ENCODE measurements at regions not wholly inside any gene's neighbourhood (a gene's known extent, or its start where the extent isn't known, plus 50 kb on each side); places are given as distances from the start of the nearest gene placed in this dataset.
A peak's percentile ranks its signal among the peaks of the same experiment; 100 is the strongest.
"Not testable (repeated sequence)": the region's sequence is repeated elsewhere in the genome, so short reads cannot be mapped to it uniquely, and the experiment has no call there.

- no peak overlapping the region for H3K9ac ChIP-seq (replicated peaks; ENCODE audit: extremely low read depth, insufficient read depth, low read length)
- no peaks in the 10 kb centered on the region for H3K4me1 ChIP-seq (ENCODE audit: control insufficient read depth, extremely low read depth, insufficient read depth, low read length)
- FAIRE-seq (peak; percentile 97), DNase-seq (ENCODE audit: low read depth, low spot score) (peak; percentile 2)
- no peak for TF ChIP-seq CTCF (IDR thresholded peaks at IDR 0.05; ENCODE audit: extremely low read depth in 1 of 2, insufficient read depth in 1 of 2, low read depth in 1 of 2, low read length in 2 of 2)
- no peak for TF ChIP-seq FOS (IDR thresholded peaks at IDR 0.05; ENCODE audit: borderline replicate concordance, insufficient read depth, low read length)
- no peak for TF ChIP-seq POLR2A (IDR thresholded peaks at IDR 0.05; ENCODE audit: low read depth, low read length)
- TF ChIP-seq JUN (IDR thresholded peaks at IDR 0.05; ENCODE audit: borderline replicate concordance, insufficient read depth, insufficient read length, low read depth): no peak
- no peak for TF ChIP-seq MAX (IDR thresholded peaks at IDR 0.05; ENCODE audit: insufficient read depth, insufficient read length)
- no peak for TF ChIP-seq POLR2AphosphoS5 (IDR thresholded peaks at IDR 0.05; ENCODE audit: insufficient read depth, low read depth, low read length)
- TF ChIP-seq MYC (IDR thresholded peaks at IDR 0.05; ENCODE audit: low read depth, low read length): no peak
- TF ChIP-seq EZH2 (IDR thresholded peaks at IDR 0.05; ENCODE audit: borderline replicate concordance, low read depth, low read length, severe bottlenecking): no peak
- TF ChIP-seq GATA2 (IDR thresholded peaks at IDR 0.05; ENCODE audit: insufficient read depth, insufficient read length, low read depth, low read length): no peak
- dilution Hi-C loops (cut with MboI; ENCODE audit: extremely low pct_ligation_motif_present, low sequenced_read_pairs): no loop called here
- no peaks in the 10 kb centered on the region for H3K79me2 ChIP-seq (ENCODE audit: control insufficient read depth, insufficient read depth, low read length)
- no TSS peak for BruUV-seq (replicated peaks)
- no peaks in the 10 kb centered on the region for H3K27me3 ChIP-seq (ENCODE audit: control insufficient read depth in 2 of 2, insufficient read depth in 2 of 2, low read length in 2 of 2)
- H2AFZ ChIP-seq (ENCODE audit: low read depth, low read length): no peak overlapping the region
- H3K4me2 ChIP-seq (ENCODE audit: insufficient read depth, low read length): no peak overlapping the region
- POLR2A ChIA-PET: no interaction called here
- no peak overlapping the region for H3K4me3 ChIP-seq (replicated peaks in 1 of 3; ENCODE audit: insufficient read depth in 1 of 3, low read depth in 1 of 3, low read length in 3 of 3)
- H3K9me3 ChIP-seq (replicated peaks; ENCODE audit: control insufficient read depth, insufficient read depth, low read length): peaks cover 2% of the 10 kb centered on the region
- no peak overlapping the region for H3K27ac ChIP-seq (ENCODE audit: insufficient read depth, low read depth, low read length)
- no peaks in the 10 kb centered on the region for H3K36me3 ChIP-seq (ENCODE audit: control insufficient read depth in 2 of 2, extremely low read depth in 1 of 2, insufficient read depth in 2 of 2, low read length in 2 of 2)
- intact Hi-C loops (cut with micrococcal nuclease): no loop called here
- CTCF ChIA-PET: no interaction called here
- no peaks in the 10 kb centered on the region for H4K20me1 ChIP-seq (replicated peaks; ENCODE audit: control insufficient read depth, extremely low read depth, insufficient read depth, low read length)
- H3K9me1 ChIP-seq (replicated peaks; ENCODE audit: control insufficient read depth, extremely low read depth, insufficient read depth, low read length): no peaks in the 10 kb centered on the region
Measured at GRCh38 chr9:61671276-61671973, 481.6 kb downstream of the SPATA31A7 start.

GRCh38 chr9:61672107-61672541, 482.3 kb downstream of the SPATA31A7 start:
- H2AFZ ChIP-seq (ENCODE audit: low read depth, low read length); BruUV-seq (replicated peaks); DNase-seq (ENCODE audit: low read depth, low spot score); dilution Hi-C loops (cut with MboI; ENCODE audit: extremely low pct_ligation_motif_present, low sequenced_read_pairs); intact Hi-C loops (cut with micrococcal nuclease); FAIRE-seq; H3K79me2 ChIP-seq (ENCODE audit: control insufficient read depth, insufficient read depth, low read length); H3K36me3 ChIP-seq (ENCODE audit: control insufficient read depth in 2 of 2, extremely low read depth in 1 of 2, insufficient read depth in 2 of 2, low read length in 2 of 2); CTCF ChIA-PET; H3K9me1 ChIP-seq (replicated peaks; ENCODE audit: control insufficient read depth, extremely low read depth, insufficient read depth, low read length); POLR2A ChIA-PET; H3K4me2 ChIP-seq (ENCODE audit: insufficient read depth, low read length); H3K4me1 ChIP-seq (ENCODE audit: control insufficient read depth, extremely low read depth, insufficient read depth, low read length); H3K27ac ChIP-seq (ENCODE audit: insufficient read depth, low read depth, low read length); H3K9me3 ChIP-seq (replicated peaks; ENCODE audit: control insufficient read depth, insufficient read depth, low read length); H3K4me3 ChIP-seq (replicated peaks in 1 of 3; ENCODE audit: insufficient read depth in 1 of 3, low read depth in 1 of 3, low read length in 3 of 3); H4K20me1 ChIP-seq (replicated peaks; ENCODE audit: control insufficient read depth, extremely low read depth, insufficient read depth, low read length); H3K27me3 ChIP-seq (ENCODE audit: control insufficient read depth in 2 of 2, insufficient read depth in 2 of 2, low read length in 2 of 2); H3K9ac ChIP-seq (replicated peaks; ENCODE audit: extremely low read depth, insufficient read depth, low read length): not testable (repeated sequence)

GRCh38 chr9:61672645-61673167, 482.9 kb downstream of the SPATA31A7 start:
- H4K20me1 ChIP-seq (replicated peaks; ENCODE audit: control insufficient read depth, extremely low read depth, insufficient read depth, low read length); CTCF ChIA-PET; H3K9me1 ChIP-seq (replicated peaks; ENCODE audit: control insufficient read depth, extremely low read depth, insufficient read depth, low read length); BruUV-seq (replicated peaks); H3K27me3 ChIP-seq (ENCODE audit: control insufficient read depth in 2 of 2, insufficient read depth in 2 of 2, low read length in 2 of 2); DNase-seq (ENCODE audit: low read depth, low spot score); POLR2A ChIA-PET; H2AFZ ChIP-seq (ENCODE audit: low read depth, low read length); H3K79me2 ChIP-seq (ENCODE audit: control insufficient read depth, insufficient read depth, low read length); H3K9ac ChIP-seq (replicated peaks; ENCODE audit: extremely low read depth, insufficient read depth, low read length); dilution Hi-C loops (cut with MboI; ENCODE audit: extremely low pct_ligation_motif_present, low sequenced_read_pairs); intact Hi-C loops (cut with micrococcal nuclease); H3K9me3 ChIP-seq (replicated peaks; ENCODE audit: control insufficient read depth, insufficient read depth, low read length); H3K4me2 ChIP-seq (ENCODE audit: insufficient read depth, low read length); H3K27ac ChIP-seq (ENCODE audit: insufficient read depth, low read depth, low read length); H3K36me3 ChIP-seq (ENCODE audit: control insufficient read depth in 2 of 2, extremely low read depth in 1 of 2, insufficient read depth in 2 of 2, low read length in 2 of 2); H3K4me3 ChIP-seq (replicated peaks in 1 of 3; ENCODE audit: insufficient read depth in 1 of 3, low read depth in 1 of 3, low read length in 3 of 3); FAIRE-seq; H3K4me1 ChIP-seq (ENCODE audit: control insufficient read depth, extremely low read depth, insufficient read depth, low read length): not testable (repeated sequence)

Data from endothelial cell of umbilical vein (primary cell).